Ishikawa (cell line): ENCODE measurements at regions not wholly inside any gene's neighbourhood (a gene's known extent, or its start where the extent isn't known, plus 50 kb on each side); places are given as distances from the start of the nearest gene placed in this dataset.

Experiments
- CEBPB ChIP-seq: IDR thresholded peaks from 2 replicates; pipeline ENCODE4 v1.6.1; 2012
- CREB1 ChIP-seq: IDR thresholded peaks from 2 replicates; pipeline ENCODE4 v1.6.1; 2012; ENCODE audit warnings: low read depth
- EGR1 ChIP-seq: IDR thresholded peaks from 2 replicates; pipeline ENCODE4 v1.6.1; 2012
- EP300 ChIP-seq: IDR thresholded peaks from 2 replicates; pipeline ENCODE4 v1.6.1; 2012; ENCODE audit warnings: borderline replicate concordance
- FOXM1 ChIP-seq: IDR thresholded peaks from 2 replicates; pipeline ENCODE4 v1.6.1; 2012; ENCODE audit warnings: low read depth, borderline replicate concordance
- MAX ChIP-seq: IDR thresholded peaks from 2 replicates; pipeline ENCODE4 v1.6.1; 2012
- NFIC ChIP-seq: IDR thresholded peaks from 2 replicates; pipeline ENCODE4 v1.6.1; 2012
- RAD21 ChIP-seq: IDR thresholded peaks from 2 replicates; pipeline ENCODE4 v1.6.1; 2012; ENCODE audit warnings: low read depth
- REST ChIP-seq: IDR thresholded peaks from 2 replicates; pipeline ENCODE4 v1.6.1; 2012; ENCODE audit warnings: low read depth, mild to moderate bottlenecking
- TAF1 ChIP-seq: IDR thresholded peaks from 2 replicates; pipeline ENCODE4 v1.6.1; 2012; ENCODE audit warnings: low read depth, mild to moderate bottlenecking
- TCF12 ChIP-seq: IDR thresholded peaks from 2 replicates; pipeline ENCODE4 v1.6.1; 2012; ENCODE audit warnings: low read depth
- TEAD4 ChIP-seq: IDR thresholded peaks from 2 replicates; pipeline ENCODE4 v1.6.1; 2012
- USF1 ChIP-seq: IDR thresholded peaks from 2 replicates; pipeline ENCODE4 v1.6.1; 2012
- YY1 ChIP-seq: IDR thresholded peaks from 2 replicates; pipeline ENCODE4 v1.6.1; 2012; ENCODE audit warnings: low read depth
- ZBTB7A ChIP-seq: IDR thresholded peaks from 2 replicates; pipeline ENCODE4 v1.6.1; 2012; ENCODE audit warnings: low read depth

- TF ChIP-seq EGR1 (no peak), TAF1 (no peak), USF1 (no peak), CREB1 (no peak), TCF12 (no peak), ZBTB7A (no peak), YY1 (no peak), RAD21 (no peak), REST (no peak), CEBPB (no peak), MAX (no peak), NFIC (no peak), TEAD4 (no peak), FOXM1 (no peak), EP300 (no peak)
These were observed 130.4 kb upstream of the SLIT3 start for GRCh38 chr5:169431386-169431785.

- no peak for TF ChIP-seq EGR1
- no peak for TF ChIP-seq REST
- no peak for TF ChIP-seq TAF1
- no peak for TF ChIP-seq MAX
- TF ChIP-seq EP300: no peak
- no peak for TF ChIP-seq CREB1
- TF ChIP-seq TCF12: no peak
- TF ChIP-seq NFIC: no peak
- TF ChIP-seq YY1: no peak
- no peak for TF ChIP-seq USF1
- TF ChIP-seq ZBTB7A: no peak
- no peak for TF ChIP-seq RAD21
- no peak for TF ChIP-seq TEAD4
These were observed 129.7 kb upstream of the SLIT3 start for GRCh38 chr5:169430671-169431070.

- TF ChIP-seq RAD21 (no peak), EGR1 (no peak), CEBPB (no peak), YY1 (no peak), TCF12 (no peak), USF1 (no peak), EP300 (no peak), CREB1 (no peak), NFIC (no peak), TEAD4 (no peak), MAX (no peak), REST (no peak), ZBTB7A (no peak), FOXM1 (no peak), TAF1 (no peak)
These were observed 128.1 kb upstream of the SLIT3 start for GRCh38 chr5:169429044-169429443.

GRCh38 chr5:169426784-169427183 lies 125.8 kb upstream of the SLIT3 start:
- TF ChIP-seq RAD21 (no peak), REST (no peak), TCF12 (no peak), EGR1 (no peak), EP300 (no peak), TAF1 (no peak)
